K562 (cell line): ENCODE measurements at regions not wholly inside any gene's neighbourhood (a gene's known extent, or its start where the extent isn't known, plus 50 kb on each side); places are given as distances from the start of the nearest gene placed in this dataset.

Source experiments
- ATF1 ChIP-seq, 2 experiments: fragments of 450-650 bp in 1 of 2; IDR thresholded peaks; 2 replicates each; pipeline ENCODE4 v1.6.1; 2016; ENCODE audit warnings: missing compliant biosample characterization in 1 of 2, missing genetic modification characterization in 1 of 2
- ELF1 ChIP-seq: fragments of 200-800 bp; sonication (Bioruptor generic); IDR thresholded peaks from 2 replicates; pipeline ENCODE4 v1.6.1; 2016; ENCODE audit warnings: missing genetic modification characterization, missing compliant biosample characterization
- FOXJ2 ChIP-seq: fragments of 200-800 bp; sonication (Bioruptor generic); IDR thresholded peaks from 2 replicates; pipeline ENCODE4 v1.6.1; 2016; ENCODE audit warnings: missing genetic modification characterization, missing compliant biosample characterization
- FOXJ3 ChIP-seq: sonication (generic); formaldehyde crosslinking; IDR thresholded peaks from 2 replicates; pipeline ENCODE4 v1.4.0; 2020; ENCODE audit warnings: mild to moderate bottlenecking, missing genetic modification reagents
- MYBL2 ChIP-seq, 2 experiments: fragments of 450-650 bp in 1 of 2; sonication (generic) in 1 of 2; formaldehyde crosslinking in 1 of 2; IDR thresholded peaks; 2 replicates each; pipeline versions ENCODE4 v1.6.1 to v1.8.1; 2017 to 2022; ENCODE audit warnings: borderline replicate concordance in 1 of 2, inconsistent platforms in 1 of 2, low read depth in 1 of 2, mild to moderate bottlenecking in 1 of 2, missing genetic modification reagents in 1 of 2, moderate library complexity in 1 of 2
- MYC ChIP-seq, 2 experiments: fragments of 250-450 bp in 1 of 2; sonication (Bioruptor Pico) in 1 of 2; IDR thresholded peaks; 2 replicates each; pipeline versions ENCODE4 v1.5.1 to v1.6.1; 2012 to 2021; ENCODE audit warnings: low read depth in 2 of 2, borderline replicate concordance in 1 of 2, improper control_type of control experiment in 1 of 2, low read length in 1 of 2, mild to moderate bottlenecking in 1 of 2, moderate library complexity in 1 of 2
- PRPF4 ChIP-seq: fragments of 200-400 bp; formaldehyde crosslinking; IDR thresholded peaks from one replicate; pipeline ENCODE4 v1.6.1; 2017; ENCODE audit warnings: low read length, low read depth, mild to moderate bottlenecking; ENCODE audit not compliant: insufficient read depth, poor library complexity, severe bottlenecking
- TF ChIP-seq, protein P1 (sequence below): fragments of 450-650 bp; IDR thresholded peaks from 2 replicates; pipeline ENCODE4 v1.6.1; 2017; ENCODE audit warnings: antibody characterized with exemption
- TF ChIP-seq, protein P2 (sequence below): IDR thresholded peaks from 2 replicates; pipeline ENCODE4 v1.6.1; 2012; ENCODE audit warnings: low read depth, low read length, improper control_type of control experiment, borderline replicate concordance
- TF ChIP-seq, protein P3 (sequence below), 2 experiments: fragments of 450-650 bp; IDR thresholded peaks; 2 replicates each; pipeline ENCODE4 v1.6.1; 2016; ENCODE audit warnings: mild to moderate bottlenecking in 2 of 2, borderline replicate concordance in 1 of 2, low read depth in 1 of 2, moderate library complexity in 1 of 2

DNA sequence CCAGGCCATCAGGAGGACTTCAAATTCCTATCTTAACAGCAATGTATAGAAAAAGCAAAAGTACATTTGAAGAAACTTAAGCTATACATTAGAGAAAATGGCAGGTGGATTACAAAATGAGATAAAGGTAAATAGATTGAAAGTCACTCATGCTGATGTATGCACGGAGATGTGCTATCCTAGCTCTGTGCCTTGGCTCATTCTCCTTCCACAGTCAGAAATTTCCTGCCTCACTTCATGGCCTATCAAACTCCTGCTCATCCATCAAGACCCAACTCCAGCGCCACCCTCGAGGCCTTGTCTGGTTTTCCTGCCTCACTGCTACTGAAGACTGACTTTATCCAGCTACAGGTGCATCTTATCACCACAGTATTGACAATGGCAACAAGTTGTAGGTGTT is 72.9 kb downstream of the NSMCE3 start (continued):
- TF ChIP-seq, protein P1, sequence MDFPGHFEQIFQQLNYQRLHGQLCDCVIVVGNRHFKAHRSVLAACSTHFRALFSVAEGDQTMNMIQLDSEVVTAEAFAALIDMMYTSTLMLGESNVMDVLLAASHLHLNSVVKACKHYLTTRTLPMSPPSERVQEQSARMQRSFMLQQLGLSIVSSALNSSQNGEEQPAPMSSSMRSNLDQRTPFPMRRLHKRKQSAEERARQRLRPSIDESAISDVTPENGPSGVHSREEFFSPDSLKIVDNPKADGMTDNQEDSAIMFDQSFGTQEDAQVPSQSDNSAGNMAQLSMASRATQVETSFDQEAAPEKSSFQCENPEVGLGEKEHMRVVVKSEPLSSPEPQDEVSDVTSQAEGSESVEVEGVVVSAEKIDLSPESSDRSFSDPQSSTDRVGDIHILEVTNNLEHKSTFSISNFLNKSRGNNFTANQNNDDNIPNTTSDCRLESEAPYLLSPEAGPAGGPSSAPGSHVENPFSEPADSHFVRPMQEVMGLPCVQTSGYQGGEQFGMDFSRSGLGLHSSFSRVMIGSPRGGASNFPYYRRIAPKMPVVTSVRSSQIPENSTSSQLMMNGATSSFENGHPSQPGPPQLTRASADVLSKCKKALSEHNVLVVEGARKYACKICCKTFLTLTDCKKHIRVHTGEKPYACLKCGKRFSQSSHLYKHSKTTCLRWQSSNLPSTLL, result no peak
- TF ChIP-seq MYBL2 (IDR thresholded peaks at IDR 0.05; ENCODE audit: low read depth) (no peak), MYBL2 (CRISPR knock-in tag; IDR thresholded peaks at IDR 0.05; ENCODE audit: borderline replicate concordance) (no peak), MYC (IDR thresholded peaks at IDR 0.05; ENCODE audit: low read depth, low read length) (no peak), MYC (CRISPR knock-in tag; IDR thresholded peaks at IDR 0.05; ENCODE audit: borderline replicate concordance, low read depth) (no peak), FOXJ2 (tag) (no peak), ELF1 (tag) (no peak), ATF1 (CRISPR knock-in tag; IDR thresholded peaks at IDR 0.05) (no peak), ATF1 (tag; IDR thresholded peaks at IDR 0.05) (no peak), FOXJ3 (no peak), PRPF4 (no peak)
- TF ChIP-seq, protein P2, sequence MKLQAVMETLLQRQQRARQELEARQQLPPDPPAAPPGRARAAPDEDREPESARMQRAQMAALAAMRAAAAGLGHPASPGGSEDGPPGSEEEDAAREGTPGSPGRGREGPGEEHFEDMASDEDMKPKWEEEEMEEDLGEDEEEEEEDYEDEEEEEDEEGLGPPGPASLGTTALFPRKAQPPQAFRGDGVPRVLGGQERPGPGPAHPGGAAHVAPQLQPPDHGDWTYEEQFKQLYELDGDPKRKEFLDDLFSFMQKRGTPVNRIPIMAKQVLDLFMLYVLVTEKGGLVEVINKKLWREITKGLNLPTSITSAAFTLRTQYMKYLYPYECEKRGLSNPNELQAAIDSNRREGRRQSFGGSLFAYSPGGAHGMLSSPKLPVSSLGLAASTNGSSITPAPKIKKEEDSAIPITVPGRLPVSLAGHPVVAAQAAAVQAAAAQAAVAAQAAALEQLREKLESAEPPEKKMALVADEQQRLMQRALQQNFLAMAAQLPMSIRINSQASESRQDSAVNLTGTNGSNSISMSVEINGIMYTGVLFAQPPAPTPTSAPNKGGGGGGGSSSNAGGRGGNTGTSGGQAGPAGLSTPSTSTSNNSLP, result no peak
- TF ChIP-seq, protein P3, sequence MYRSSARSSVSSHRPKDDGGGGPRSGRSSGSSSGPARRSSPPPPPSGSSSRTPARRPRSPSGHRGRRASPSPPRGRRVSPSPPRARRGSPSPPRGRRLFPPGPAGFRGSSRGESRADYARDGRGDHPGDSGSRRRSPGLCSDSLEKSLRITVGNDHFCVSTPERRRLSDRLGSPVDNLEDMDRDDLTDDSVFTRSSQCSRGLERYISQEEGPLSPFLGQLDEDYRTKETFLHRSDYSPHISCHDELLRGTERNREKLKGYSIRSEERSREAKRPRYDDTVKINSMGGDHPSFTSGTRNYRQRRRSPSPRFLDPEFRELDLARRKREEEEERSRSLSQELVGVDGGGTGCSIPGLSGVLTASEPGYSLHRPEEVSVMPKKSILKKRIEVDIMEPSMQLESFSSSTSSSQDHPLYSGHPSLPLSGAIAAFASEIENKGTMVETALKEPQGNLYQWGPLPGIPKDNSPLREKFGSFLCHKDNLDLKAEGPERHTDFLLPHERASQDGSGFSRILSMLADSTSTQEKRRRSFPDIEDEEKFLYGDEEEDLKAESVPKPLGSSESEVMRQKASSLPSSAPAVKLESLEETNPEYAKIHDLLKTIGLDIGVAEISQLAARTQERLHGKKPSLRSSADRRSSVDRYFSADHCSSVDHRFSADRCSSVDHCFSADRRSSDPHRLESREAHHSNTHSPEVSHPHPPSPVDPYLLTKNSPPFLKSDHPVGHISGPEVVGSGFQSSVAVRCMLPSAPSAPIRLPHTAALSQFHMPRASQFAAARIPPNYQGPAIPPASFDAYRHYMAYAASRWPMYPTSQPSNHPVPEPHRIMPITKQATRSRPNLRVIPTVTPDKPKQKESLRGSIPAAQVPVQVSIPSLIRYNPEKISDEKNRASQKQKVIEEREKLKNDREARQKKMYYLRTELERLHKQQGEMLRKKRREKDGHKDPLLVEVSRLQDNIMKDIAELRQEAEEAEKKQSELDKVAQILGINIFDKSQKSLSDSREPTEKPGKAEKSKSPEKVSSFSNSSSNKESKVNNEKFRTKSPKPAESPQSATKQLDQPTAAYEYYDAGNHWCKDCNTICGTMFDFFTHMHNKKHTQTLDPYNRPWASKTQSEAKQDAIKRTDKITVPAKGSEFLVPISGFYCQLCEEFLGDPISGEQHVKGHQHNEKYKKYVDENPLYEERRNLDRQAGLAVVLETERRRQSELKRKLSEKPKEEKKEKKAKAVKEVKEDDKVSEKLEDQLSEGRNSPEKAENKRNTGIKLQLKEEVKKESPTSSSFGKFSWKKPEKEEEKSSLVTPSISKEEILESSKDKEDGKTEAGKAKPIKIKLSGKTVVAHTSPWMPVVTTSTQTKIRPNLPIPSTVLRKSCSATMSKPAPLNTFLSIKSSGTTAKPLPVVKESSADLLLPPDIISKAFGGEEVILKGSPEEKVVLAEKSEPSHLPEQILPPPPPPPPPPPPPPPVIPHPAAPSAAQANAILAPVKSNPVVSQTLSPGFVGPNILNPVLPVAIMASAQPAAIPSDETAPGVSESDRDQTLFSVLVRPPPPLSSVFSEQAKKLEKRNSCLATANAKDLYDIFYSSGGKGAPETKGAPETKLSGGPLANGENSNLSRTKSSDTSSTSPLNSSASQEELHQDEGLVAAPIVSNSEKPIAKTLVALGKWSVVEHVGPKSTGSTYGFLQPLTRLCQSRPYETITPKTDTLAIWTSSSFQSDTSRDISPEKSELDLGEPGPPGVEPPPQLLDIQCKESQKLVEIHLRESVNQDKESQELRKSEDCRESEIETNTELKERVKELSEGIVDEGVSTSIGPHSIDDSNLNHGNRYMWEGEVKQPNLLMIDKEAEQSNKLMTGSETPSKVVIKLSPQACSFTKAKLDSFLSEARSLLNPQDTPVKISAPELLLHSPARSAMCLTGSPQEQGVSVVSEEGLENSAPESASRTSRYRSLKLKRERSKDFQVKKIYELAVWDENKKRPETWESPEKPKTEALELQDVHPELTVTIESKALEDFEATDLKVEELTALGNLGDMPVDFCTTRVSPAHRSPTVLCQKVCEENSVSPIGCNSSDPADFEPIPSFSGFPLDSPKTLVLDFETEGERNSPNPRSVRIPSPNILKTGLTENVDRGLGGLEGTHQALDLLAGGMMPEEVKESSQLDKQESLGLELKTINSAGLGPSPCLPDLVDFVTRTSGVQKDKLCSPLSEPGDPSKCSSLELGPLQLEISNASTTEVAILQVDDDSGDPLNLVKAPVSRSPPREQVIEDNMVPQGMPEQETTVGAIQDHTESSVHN (IDR thresholded peaks at IDR 0.05; ENCODE audit: borderline replicate concordance in 1 of 2, low read depth in 1 of 2), result no peak
